Cardiac muscle cell (in vitro differentiated cells and primary cell): ENCODE measurements at regions not wholly inside any gene's neighbourhood (a gene's known extent, or its start where the extent isn't known, plus 50 kb on each side); places are given as distances from the start of the nearest gene placed in this dataset.

Experiments used
- DNase-seq, 2 donors: peaks; one replicate each; pipeline versions ENCODE4 v3.0.0 to v3.0.0-alpha.2; 2010 to 2017; ENCODE audit warnings: low read depth in 1 of 2, low spot score in 1 of 2
- H3K27ac ChIP-seq: fragments of 200-600 bp; sonication (generic); 2 replicates; pipeline ENCODE4 v1.5.1; 2016
- H3K27me3 ChIP-seq: fragments of 200-600 bp; sonication (generic); 2 replicates; pipeline ENCODE4 v1.6.0; 2016; ENCODE audit warnings: control low read depth
- H3K36me3 ChIP-seq: fragments of 200-600 bp; sonication (generic); 2 replicates; pipeline ENCODE4 v1.5.1; 2016; ENCODE audit warnings: control low read depth
- H3K4me1 ChIP-seq: fragments of 200-600 bp; sonication (generic); 2 replicates; pipeline ENCODE4 v1.8.1; 2017; ENCODE audit warnings: low read depth, mild to moderate bottlenecking, mixed run types
- H3K4me3 ChIP-seq: fragments of 200-600 bp; sonication (generic); 2 replicates; pipeline ENCODE4 v1.5.1; 2016; ENCODE audit warnings: mild to moderate bottlenecking
- H3K9me3 ChIP-seq: fragments of 200-600 bp; sonication (generic); 2 replicates; pipeline ENCODE4 v1.5.1; 2017; ENCODE audit warnings: low read depth, mild to moderate bottlenecking, control low read depth
- TF ChIP-seq, protein P1 (sequence below): IDR thresholded peaks from 2 replicates; pipeline ENCODE4 v1.5.1; 2012; ENCODE audit warnings: low read depth, mild to moderate bottlenecking, low read length

DNA sequence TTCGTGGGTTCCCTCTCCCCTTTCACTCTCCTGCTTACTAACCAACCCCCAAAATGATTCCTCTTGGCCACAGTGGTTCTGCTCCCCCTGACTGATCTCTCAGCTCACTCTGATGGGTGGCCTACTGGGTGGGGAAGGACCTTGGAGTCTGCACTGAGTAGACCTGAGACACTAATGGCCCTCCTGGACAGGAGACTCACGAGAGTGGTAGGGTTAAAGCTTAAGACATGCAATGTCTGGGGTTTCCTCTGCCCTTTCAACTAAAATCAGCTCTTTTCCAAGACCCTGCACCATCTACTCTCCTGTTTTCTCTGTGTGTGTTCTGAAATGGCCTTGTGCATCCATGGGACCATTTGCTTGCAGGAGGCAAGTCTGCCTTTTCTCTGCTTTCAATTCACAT lies 631.4 kb downstream of the ACTR3B start:
- Histone ChIP-seq H3K27ac (no peak overlapping the region), H3K4me3 (no peak overlapping the region), H3K36me3 (no peaks in the 10 kb centered on the region), H3K4me1 (no peaks in the 10 kb centered on the region), H3K27me3 (no peaks in the 10 kb centered on the region), H3K9me3 (no peaks in the 10 kb centered on the region)
- DNase-seq, result no peak
- TF ChIP-seq, protein P1, sequence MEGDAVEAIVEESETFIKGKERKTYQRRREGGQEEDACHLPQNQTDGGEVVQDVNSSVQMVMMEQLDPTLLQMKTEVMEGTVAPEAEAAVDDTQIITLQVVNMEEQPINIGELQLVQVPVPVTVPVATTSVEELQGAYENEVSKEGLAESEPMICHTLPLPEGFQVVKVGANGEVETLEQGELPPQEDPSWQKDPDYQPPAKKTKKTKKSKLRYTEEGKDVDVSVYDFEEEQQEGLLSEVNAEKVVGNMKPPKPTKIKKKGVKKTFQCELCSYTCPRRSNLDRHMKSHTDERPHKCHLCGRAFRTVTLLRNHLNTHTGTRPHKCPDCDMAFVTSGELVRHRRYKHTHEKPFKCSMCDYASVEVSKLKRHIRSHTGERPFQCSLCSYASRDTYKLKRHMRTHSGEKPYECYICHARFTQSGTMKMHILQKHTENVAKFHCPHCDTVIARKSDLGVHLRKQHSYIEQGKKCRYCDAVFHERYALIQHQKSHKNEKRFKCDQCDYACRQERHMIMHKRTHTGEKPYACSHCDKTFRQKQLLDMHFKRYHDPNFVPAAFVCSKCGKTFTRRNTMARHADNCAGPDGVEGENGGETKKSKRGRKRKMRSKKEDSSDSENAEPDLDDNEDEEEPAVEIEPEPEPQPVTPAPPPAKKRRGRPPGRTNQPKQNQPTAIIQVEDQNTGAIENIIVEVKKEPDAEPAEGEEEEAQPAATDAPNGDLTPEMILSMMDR, result no peak

DNA sequence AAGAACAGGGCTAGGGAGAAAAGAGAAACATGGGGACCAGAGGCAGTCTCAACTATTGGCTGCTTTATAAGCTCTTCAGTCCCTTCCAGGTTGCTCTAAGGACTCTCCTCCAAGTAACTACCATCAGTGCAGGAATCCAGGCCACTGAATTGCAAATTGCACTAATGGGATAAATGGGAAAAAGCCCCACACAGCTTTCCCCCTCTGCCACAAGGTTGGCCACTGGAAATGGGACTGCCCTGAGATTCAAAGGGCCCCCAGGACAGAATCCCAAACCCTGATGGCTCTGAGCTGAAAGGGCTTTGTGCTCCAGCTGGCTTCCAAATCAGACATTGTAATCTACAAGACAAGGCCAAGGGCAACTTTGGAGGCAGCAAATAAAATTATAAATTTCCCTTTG lies 633.2 kb downstream of the ACTR3B start:
- H3K36me3 ChIP-seq, result no peaks in the 10 kb centered on the region
- no peaks in the 10 kb centered on the region for H3K4me1 ChIP-seq
- no peak overlapping the region for H3K4me3 ChIP-seq
- H3K27ac ChIP-seq, result no peak overlapping the region
- TF ChIP-seq, protein P1, result no peak
- no peaks in the 10 kb centered on the region for H3K9me3 ChIP-seq
- H3K27me3 ChIP-seq, result no peaks in the 10 kb centered on the region
- DNase-seq, result no peak

DNA sequence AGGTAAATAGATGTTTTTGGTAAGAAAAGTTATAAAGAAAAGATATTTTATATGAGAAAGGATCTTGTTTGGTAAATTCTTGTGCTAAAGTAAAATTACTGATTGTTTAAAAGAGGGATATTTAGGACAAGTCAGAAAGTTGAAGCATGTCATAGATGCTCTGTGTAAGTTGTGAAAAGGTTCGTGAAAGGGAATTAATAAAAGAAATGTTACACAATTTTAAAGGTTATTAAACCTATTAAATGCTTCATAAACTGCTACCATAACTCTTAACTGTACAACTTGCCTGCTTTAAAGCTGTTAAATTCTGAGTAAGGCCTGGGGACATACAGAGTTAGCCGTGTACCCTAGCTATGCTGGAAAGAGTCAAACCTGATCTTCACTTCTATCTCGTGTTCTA lies 634.1 kb downstream of the ACTR3B start:
- H3K4me1 ChIP-seq, result no peaks in the 10 kb centered on the region
- no peaks in the 10 kb centered on the region for H3K27me3 ChIP-seq
- no peak overlapping the region for H3K27ac ChIP-seq
- DNase-seq, result no peak
- H3K9me3 ChIP-seq, result no peaks in the 10 kb centered on the region
- TF ChIP-seq, protein P1, result no peak
- H3K36me3 ChIP-seq, result no peaks in the 10 kb centered on the region
- H3K4me3 ChIP-seq, result no peak overlapping the region

DNA sequence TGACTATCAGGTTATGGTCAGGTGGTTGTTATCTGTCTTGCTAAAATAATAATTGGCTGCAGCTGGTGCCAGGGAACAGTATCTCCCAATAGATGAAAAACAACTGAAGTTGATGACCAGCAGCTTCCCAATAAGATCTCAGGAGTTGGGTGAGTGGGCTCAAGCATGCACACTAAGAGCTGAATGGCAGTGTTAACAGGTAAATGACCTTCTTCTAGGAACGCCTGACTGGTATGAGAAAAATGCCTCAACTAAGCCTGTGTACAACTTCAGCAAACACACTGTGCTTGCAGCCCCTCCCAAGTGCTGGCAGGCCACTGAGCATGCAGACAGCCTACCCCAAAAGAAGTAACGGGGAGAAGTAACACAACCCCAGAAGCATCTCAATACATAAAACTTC lies 636.9 kb downstream of the ACTR3B start:
- Histone ChIP-seq H3K4me1 (no peaks in the 10 kb centered on the region), H3K27ac (no peak overlapping the region), H3K36me3 (no peaks in the 10 kb centered on the region), H3K4me3 (no peak overlapping the region), H3K9me3 (peaks cover 2% of the 10 kb centered on the region), H3K27me3 (no peaks in the 10 kb centered on the region)
- no peak for DNase-seq
- TF ChIP-seq, protein P1, result no peak

DNA sequence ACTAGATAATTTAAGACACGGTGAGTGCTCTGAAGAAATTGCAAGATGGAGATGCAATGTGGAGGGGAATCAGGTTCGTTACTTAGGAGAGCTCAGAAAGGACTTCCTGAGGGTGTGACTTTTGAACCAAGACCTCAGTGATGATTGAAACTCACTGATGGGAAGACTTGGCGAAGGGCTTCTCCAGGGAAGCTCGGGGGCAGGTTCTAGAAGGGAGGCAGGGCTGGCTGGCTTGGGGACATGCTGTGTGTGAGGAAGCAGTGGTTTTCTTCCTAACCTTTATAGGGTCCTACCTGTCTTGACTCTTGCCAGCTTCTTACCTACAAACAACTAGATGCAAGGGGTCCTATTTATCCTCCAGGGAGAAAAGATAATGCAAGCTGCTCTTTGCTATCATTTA lies 637.9 kb downstream of the ACTR3B start:
- no peaks in the 10 kb centered on the region for H3K36me3 ChIP-seq
- H3K4me3 ChIP-seq, result no peak overlapping the region
- no peaks in the 10 kb centered on the region for H3K4me1 ChIP-seq
- TF ChIP-seq, protein P1, result no peak
- peaks cover 3% of the 10 kb centered on the region for H3K9me3 ChIP-seq
- no peak for DNase-seq
- H3K27me3 ChIP-seq, result no peaks in the 10 kb centered on the region
- H3K27ac ChIP-seq, result no peak overlapping the region

DNA sequence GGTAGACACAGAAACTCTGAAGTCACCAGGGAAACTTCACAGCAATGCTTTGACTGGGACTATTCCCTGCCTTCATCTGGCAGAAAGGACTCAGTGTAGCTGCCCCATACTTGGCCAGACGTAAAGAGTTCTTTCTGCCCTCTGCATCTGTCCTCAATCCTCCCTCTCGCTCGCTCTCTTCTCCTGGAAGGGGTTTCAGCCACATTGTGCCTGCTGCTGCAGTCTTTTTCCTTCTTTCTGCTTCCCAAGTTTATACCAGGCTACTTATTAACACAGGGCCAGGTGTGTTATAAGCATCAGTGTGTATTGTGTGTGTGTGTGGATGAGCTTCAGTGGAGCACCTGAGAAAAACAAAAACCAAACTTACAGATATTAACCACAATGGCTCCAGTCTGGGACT lies 638.4 kb downstream of the ACTR3B start:
- H3K9me3 ChIP-seq, result peaks cover 3% of the 10 kb centered on the region
- no peaks in the 10 kb centered on the region for H3K4me1 ChIP-seq
- no peak for DNase-seq
- H3K27ac ChIP-seq, result no peak overlapping the region
- H3K27me3 ChIP-seq, result no peaks in the 10 kb centered on the region
- no peak overlapping the region for H3K4me3 ChIP-seq
- H3K36me3 ChIP-seq, result no peaks in the 10 kb centered on the region
- TF ChIP-seq, protein P1, result no peak
